ENCODE measurements at regions not wholly inside any gene's neighbourhood (a gene's known extent, or its start where the extent isn't known, plus 50 kb on each side); places are given as distances from the start of the nearest gene placed in this dataset.

DNA sequence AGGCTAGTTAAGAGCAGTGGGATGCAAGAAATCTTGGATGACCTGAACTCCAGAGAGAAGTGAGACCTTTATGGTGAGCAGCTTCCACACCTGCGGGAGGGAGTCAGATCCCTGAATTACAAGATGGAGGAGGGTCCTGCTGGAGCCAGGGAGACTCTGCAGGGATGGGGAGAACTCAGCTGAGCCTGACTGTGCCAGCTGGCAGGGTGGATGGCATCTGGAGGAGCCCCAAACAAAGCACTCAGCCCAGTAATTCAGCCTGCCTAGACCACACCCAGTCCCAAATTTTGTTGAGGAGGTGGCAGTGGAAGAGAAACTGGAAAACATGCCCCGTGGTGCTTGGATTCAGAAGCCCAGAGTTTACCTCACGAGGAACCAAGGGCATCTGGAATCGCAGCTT lies 208.2 kb downstream of the WDR11 start:
- H3K36me3 ChIP-seq (ENCODE audit: control insufficient read depth in 1 of 2, insufficient read depth in 2 of 2, low read length in 2 of 2), result no peaks in the 10 kb centered on the region
- no peak overlapping the region for H3K27ac ChIP-seq (ENCODE audit: low read depth, low read length)
- no peak overlapping the region for H2BK12ac ChIP-seq (ENCODE audit: low read length)
- H3K79me1 ChIP-seq (ENCODE audit: low read length), result no peaks in the 10 kb centered on the region
- H3K27me3 ChIP-seq (ENCODE audit: insufficient read depth, low read length), result no peaks in the 10 kb centered on the region
- no peak overlapping the region for H3K4ac ChIP-seq (ENCODE audit: low read depth, low read length)
- H3K79me2 ChIP-seq (ENCODE audit: control insufficient read depth, insufficient read depth, low read length, poor library complexity), result no peaks in the 10 kb centered on the region
- no peak overlapping the region for H4K8ac ChIP-seq (ENCODE audit: low read depth, low read length)
- H3K9me3 ChIP-seq (ENCODE audit: insufficient read depth, low read depth, low read length), result peaks cover 1% of the 10 kb centered on the region
- no peak overlapping the region for H2BK5ac ChIP-seq (ENCODE audit: low read depth, low read length, poor library complexity)
- no peak overlapping the region for H2BK120ac ChIP-seq (ENCODE audit: insufficient read depth, low read length, poor library complexity)
- H3K14ac ChIP-seq (ENCODE audit: low read length), result no peak overlapping the region
- WGBS (ENCODE audit: extremely low coverage, insufficient coverage, insufficient read length), result no CpG with 5 or more reads among the region's 4 CpGs
- DNase-seq, result no peak
- no peak overlapping the region for H4K91ac ChIP-seq (ENCODE audit: low read depth, low read length)
- no peak overlapping the region for H2AFZ ChIP-seq (ENCODE audit: insufficient read depth, low read length, poor library complexity)
- H3K18ac ChIP-seq (ENCODE audit: low read length), result no peak overlapping the region
- no peak overlapping the region for H2AK5ac ChIP-seq (ENCODE audit: low read length)
- H3K4me3 ChIP-seq (ENCODE audit: low read depth, low read length), result no peak overlapping the region
- no peak overlapping the region for H4K12ac ChIP-seq (ENCODE audit: low read depth, low read length)
- no peak overlapping the region for H3K23ac ChIP-seq (ENCODE audit: low read length)
- peaks cover 0 to 2% of the 10 kb centered on the region in 2 experiments for H3K4me1 ChIP-seq (ENCODE audit: control insufficient read depth in 1 of 2, insufficient read depth in 2 of 2, low read length in 2 of 2)
- H3K9ac ChIP-seq (ENCODE audit: low read length), result no peak overlapping the region
- no peak overlapping the region for H3K4me2 ChIP-seq (ENCODE audit: low read length)

DNA sequence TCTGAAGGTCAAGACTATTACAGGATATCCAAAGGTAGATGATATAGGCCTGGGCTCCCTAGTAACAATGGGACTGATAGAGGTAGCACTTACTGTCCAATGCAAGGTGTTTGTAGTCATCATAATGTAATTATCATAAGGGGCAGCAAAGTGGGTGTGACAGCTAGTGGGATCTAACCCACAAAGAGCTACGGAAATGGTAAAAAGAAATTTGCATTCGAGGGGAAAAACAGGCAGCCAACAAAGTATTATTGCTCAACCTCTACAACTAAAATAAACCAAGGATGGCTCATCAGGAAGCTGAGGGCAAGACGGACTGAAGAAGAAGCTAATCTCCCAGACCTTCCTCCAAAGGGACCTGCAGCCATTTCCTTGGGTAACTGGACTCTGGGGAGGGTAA lies 211.0 kb downstream of the WDR11 start:
- no peak overlapping the region for H3K9ac ChIP-seq (ENCODE audit: low read length)
- H3K79me2 ChIP-seq (ENCODE audit: control insufficient read depth, insufficient read depth, low read length, poor library complexity), result no peaks in the 10 kb centered on the region
- H3K23ac ChIP-seq (ENCODE audit: low read length), result no peak overlapping the region
- WGBS (ENCODE audit: extremely low coverage, insufficient coverage, insufficient read length), result no CpG with 5 or more reads among the region's 3 CpGs
- H3K4me3 ChIP-seq (ENCODE audit: low read depth, low read length), result no peak overlapping the region
- no peak overlapping the region for H4K8ac ChIP-seq (ENCODE audit: low read depth, low read length)
- H3K27me3 ChIP-seq (ENCODE audit: insufficient read depth, low read length), result no peaks in the 10 kb centered on the region
- H3K4me2 ChIP-seq (ENCODE audit: low read length), result no peak overlapping the region
- H3K9me3 ChIP-seq (ENCODE audit: insufficient read depth, low read depth, low read length), result peaks cover 1% of the 10 kb centered on the region
- H2AFZ ChIP-seq (ENCODE audit: insufficient read depth, low read length, poor library complexity), result no peak overlapping the region
- H2BK120ac ChIP-seq (ENCODE audit: insufficient read depth, low read length, poor library complexity), result no peak overlapping the region
- H2BK12ac ChIP-seq (ENCODE audit: low read length), result no peak overlapping the region
- no peak overlapping the region for H3K4ac ChIP-seq (ENCODE audit: low read depth, low read length)
- no peak overlapping the region for H4K91ac ChIP-seq (ENCODE audit: low read depth, low read length)
- no peak overlapping the region for H3K14ac ChIP-seq (ENCODE audit: low read length)
- H3K27ac ChIP-seq (ENCODE audit: low read depth, low read length), result no peak overlapping the region
- no peak for DNase-seq
- H3K18ac ChIP-seq (ENCODE audit: low read length), result no peak overlapping the region
- no peaks in the 10 kb centered on the region for H3K4me1 ChIP-seq (ENCODE audit: control insufficient read depth in 1 of 2, insufficient read depth in 2 of 2, low read length in 2 of 2)
- no peak overlapping the region for H4K12ac ChIP-seq (ENCODE audit: low read depth, low read length)
- no peak overlapping the region for H2AK5ac ChIP-seq (ENCODE audit: low read length)
- H3K36me3 ChIP-seq (ENCODE audit: control insufficient read depth in 1 of 2, insufficient read depth in 2 of 2, low read length in 2 of 2), result no peaks in the 10 kb centered on the region
- H3K79me1 ChIP-seq (ENCODE audit: low read length), result no peaks in the 10 kb centered on the region
- H2BK5ac ChIP-seq (ENCODE audit: low read depth, low read length, poor library complexity), result no peak overlapping the region

DNA sequence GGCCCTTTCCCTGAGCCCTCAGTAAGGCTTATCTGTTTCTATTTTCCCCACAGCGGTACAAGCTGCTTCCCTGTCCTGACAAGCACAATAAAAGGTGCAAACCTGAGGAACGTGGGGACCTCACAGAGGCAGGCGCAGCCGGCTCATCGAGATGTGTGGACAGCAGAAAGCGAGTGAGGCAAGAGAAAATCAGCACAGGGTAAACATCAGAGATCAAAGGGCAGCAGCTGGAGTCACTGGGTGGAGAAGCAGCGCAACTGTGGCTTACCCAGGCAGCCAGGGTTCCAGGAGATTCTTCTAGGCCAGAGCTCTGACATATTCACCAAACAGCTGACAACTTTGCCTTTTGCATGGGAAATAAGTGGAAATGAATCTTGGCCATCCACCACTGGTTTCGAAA lies 212.6 kb downstream of the WDR11 start:
- no peak overlapping the region for H3K9ac ChIP-seq (ENCODE audit: low read length)
- H4K91ac ChIP-seq (ENCODE audit: low read depth, low read length), result no peak overlapping the region
- no peak overlapping the region for H2AFZ ChIP-seq (ENCODE audit: insufficient read depth, low read length, poor library complexity)
- H3K27me3 ChIP-seq (ENCODE audit: insufficient read depth, low read length), result no peaks in the 10 kb centered on the region
- no peak overlapping the region for H3K4me3 ChIP-seq (ENCODE audit: low read depth, low read length)
- no peak overlapping the region for H2AK5ac ChIP-seq (ENCODE audit: low read length)
- no peak overlapping the region for H2BK12ac ChIP-seq (ENCODE audit: low read length)
- no peak overlapping the region for H3K4me2 ChIP-seq (ENCODE audit: low read length)
- peaks cover 1% of the 10 kb centered on the region for H3K9me3 ChIP-seq (ENCODE audit: insufficient read depth, low read depth, low read length)
- H3K36me3 ChIP-seq (ENCODE audit: control insufficient read depth in 1 of 2, insufficient read depth in 2 of 2, low read length in 2 of 2), result no peaks in the 10 kb centered on the region
- no peak for DNase-seq
- no peak overlapping the region for H3K23ac ChIP-seq (ENCODE audit: low read length)
- peaks cover 1% of the 10 kb centered on the region for H3K79me1 ChIP-seq (ENCODE audit: low read length)
- H3K27ac ChIP-seq (ENCODE audit: low read depth, low read length), result no peak overlapping the region
- H2BK5ac ChIP-seq (ENCODE audit: low read depth, low read length, poor library complexity), result no peak overlapping the region
- H3K18ac ChIP-seq (ENCODE audit: low read length), result no peak overlapping the region
- H3K79me2 ChIP-seq (ENCODE audit: control insufficient read depth, insufficient read depth, low read length, poor library complexity), result no peaks in the 10 kb centered on the region
- no peak overlapping the region for H2BK120ac ChIP-seq (ENCODE audit: insufficient read depth, low read length, poor library complexity)
- no peak overlapping the region for H3K14ac ChIP-seq (ENCODE audit: low read length)
- H4K8ac ChIP-seq (ENCODE audit: low read depth, low read length), result no peak overlapping the region
- H4K12ac ChIP-seq (ENCODE audit: low read depth, low read length), result no peak overlapping the region
- H3K4me1 ChIP-seq (ENCODE audit: control insufficient read depth in 1 of 2, insufficient read depth in 2 of 2, low read length in 2 of 2), result peaks cover under 1% of the 10 kb centered on the region in 2 experiments
- H3K4ac ChIP-seq (ENCODE audit: low read depth, low read length), result no peak overlapping the region
- WGBS (ENCODE audit: extremely low coverage, insufficient coverage, insufficient read length), result no CpG with 5 or more reads among the region's 8 CpGs

DNA sequence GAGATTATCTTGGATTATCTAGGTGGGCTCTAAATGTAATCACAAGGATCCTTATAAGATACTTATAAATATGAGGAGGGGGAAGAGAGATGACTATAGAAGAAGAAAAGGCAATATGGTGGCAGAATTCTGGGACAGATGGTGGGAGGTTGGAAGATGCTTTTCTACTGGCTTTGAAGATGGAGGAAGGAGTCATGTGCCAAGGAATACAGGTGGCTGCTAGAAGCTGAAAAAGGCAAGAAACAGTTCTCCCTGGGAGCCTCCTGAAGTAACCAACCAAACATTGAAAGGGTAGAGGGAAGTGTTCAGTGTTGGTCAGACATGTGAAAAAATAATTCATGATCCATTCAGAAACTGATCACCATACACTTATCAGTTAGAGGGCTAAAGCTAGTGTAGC lies 213.3 kb downstream of the WDR11 start:
- no peak overlapping the region for H3K18ac ChIP-seq (ENCODE audit: low read length)
- H2BK12ac ChIP-seq (ENCODE audit: low read length), result no peak overlapping the region
- H2AFZ ChIP-seq (ENCODE audit: insufficient read depth, low read length, poor library complexity), result no peak overlapping the region
- H3K9me3 ChIP-seq (ENCODE audit: insufficient read depth, low read depth, low read length), result peaks cover 1% of the 10 kb centered on the region
- no peak overlapping the region for H3K9ac ChIP-seq (ENCODE audit: low read length)
- H4K91ac ChIP-seq (ENCODE audit: low read depth, low read length), result no peak overlapping the region
- peaks cover 7 to 8% of the 10 kb centered on the region in 2 experiments for H3K4me1 ChIP-seq (ENCODE audit: control insufficient read depth in 1 of 2, insufficient read depth in 2 of 2, low read length in 2 of 2)
- no peak overlapping the region for H2AK5ac ChIP-seq (ENCODE audit: low read length)
- no peak overlapping the region for H4K12ac ChIP-seq (ENCODE audit: low read depth, low read length)
- no peak overlapping the region for H4K8ac ChIP-seq (ENCODE audit: low read depth, low read length)
- no peak overlapping the region for H3K27ac ChIP-seq (ENCODE audit: low read depth, low read length)
- H3K4me2 ChIP-seq (ENCODE audit: low read length), result no peak overlapping the region
- H3K23ac ChIP-seq (ENCODE audit: low read length), result no peak overlapping the region
- no peak overlapping the region for H3K14ac ChIP-seq (ENCODE audit: low read length)
- H3K36me3 ChIP-seq (ENCODE audit: control insufficient read depth in 1 of 2, insufficient read depth in 2 of 2, low read length in 2 of 2), result no peaks in the 10 kb centered on the region
- H2BK120ac ChIP-seq (ENCODE audit: insufficient read depth, low read length, poor library complexity), result no peak overlapping the region
- no peak for DNase-seq
- H3K27me3 ChIP-seq (ENCODE audit: insufficient read depth, low read length), result no peaks in the 10 kb centered on the region
- H2BK5ac ChIP-seq (ENCODE audit: low read depth, low read length, poor library complexity), result no peak overlapping the region
- H3K4ac ChIP-seq (ENCODE audit: low read depth, low read length), result no peak overlapping the region
- H3K79me1 ChIP-seq (ENCODE audit: low read length), result peaks cover 7% of the 10 kb centered on the region
- H3K79me2 ChIP-seq (ENCODE audit: control insufficient read depth, insufficient read depth, low read length, poor library complexity), result no peaks in the 10 kb centered on the region
- no peak overlapping the region for H3K4me3 ChIP-seq (ENCODE audit: low read depth, low read length)

DNA sequence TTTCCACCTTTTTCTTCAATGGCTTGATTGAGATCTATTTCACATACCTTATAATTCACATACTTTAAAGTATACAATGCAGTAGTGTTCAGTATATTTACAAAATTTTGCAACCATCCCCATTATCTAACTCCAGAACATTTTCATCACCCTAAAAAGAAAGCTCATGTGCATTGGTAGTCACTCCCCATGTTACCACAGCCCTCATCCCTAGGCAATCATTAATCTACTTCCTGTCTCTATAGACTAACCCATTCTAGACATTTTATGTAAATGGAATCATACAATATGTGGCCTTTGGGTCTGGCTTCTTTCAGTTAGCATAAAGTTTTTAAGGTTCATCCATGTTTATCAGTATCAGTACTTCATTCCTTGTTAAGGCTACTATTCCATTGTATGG lies 214.2 kb downstream of the WDR11 start:
- H4K8ac ChIP-seq (ENCODE audit: low read depth, low read length), result no peak overlapping the region
- H3K4me2 ChIP-seq (ENCODE audit: low read length), result no peak overlapping the region
- no peak overlapping the region for H2AFZ ChIP-seq (ENCODE audit: insufficient read depth, low read length, poor library complexity)

More for the DNA sequence above, 214.2 kb downstream of the WDR11 start:
- H3K18ac ChIP-seq (ENCODE audit: low read length), result no peak overlapping the region
- H3K4ac ChIP-seq (ENCODE audit: low read depth, low read length), result no peak overlapping the region
- no peak overlapping the region for H2BK120ac ChIP-seq (ENCODE audit: insufficient read depth, low read length, poor library complexity)
- DNase-seq, result no peak
- no peaks in the 10 kb centered on the region for H3K36me3 ChIP-seq (ENCODE audit: control insufficient read depth in 1 of 2, insufficient read depth in 2 of 2, low read length in 2 of 2)
- H3K79me2 ChIP-seq (ENCODE audit: control insufficient read depth, insufficient read depth, low read length, poor library complexity), result no peaks in the 10 kb centered on the region
- no peak overlapping the region for H2BK5ac ChIP-seq (ENCODE audit: low read depth, low read length, poor library complexity)
- H3K79me1 ChIP-seq (ENCODE audit: low read length), result peaks cover 7% of the 10 kb centered on the region
- H3K9me3 ChIP-seq (ENCODE audit: insufficient read depth, low read depth, low read length), result peaks cover 1% of the 10 kb centered on the region
- no peak overlapping the region for H3K27ac ChIP-seq (ENCODE audit: low read depth, low read length)
- H2AK5ac ChIP-seq (ENCODE audit: low read length), result no peak overlapping the region
- no peak overlapping the region for H4K12ac ChIP-seq (ENCODE audit: low read depth, low read length)
- no peak overlapping the region for H3K9ac ChIP-seq (ENCODE audit: low read length)
- H4K91ac ChIP-seq (ENCODE audit: low read depth, low read length), result no peak overlapping the region
- H3K27me3 ChIP-seq (ENCODE audit: insufficient read depth, low read length), result no peaks in the 10 kb centered on the region
- no peak overlapping the region for H2BK12ac ChIP-seq (ENCODE audit: low read length)
- no peak overlapping the region for H3K23ac ChIP-seq (ENCODE audit: low read length)
- no peak overlapping the region for H3K14ac ChIP-seq (ENCODE audit: low read length)
- no peak overlapping the region for H3K4me3 ChIP-seq (ENCODE audit: low read depth, low read length)
- H3K4me1 ChIP-seq (ENCODE audit: control insufficient read depth in 1 of 2, insufficient read depth in 2 of 2, low read length in 2 of 2), result peaks cover 8 to 10% of the 10 kb centered on the region in 2 experiments

Measured in trophoblast cell (in vitro differentiated cells and primary cell).